HG02981 (cell line): ENCODE measurements at regions not wholly inside any gene's neighbourhood (a gene's known extent, or its start where the extent isn't known, plus 50 kb on each side); places are given as distances from the start of the nearest gene placed in this dataset.

Experiments used
- ATAC-seq: cut with Tn5 transposase; IDR thresholded peaks from one replicate; pipeline ENCODE4 v1.9.1; 2021; ENCODE audit warnings: mild to moderate bottlenecking, moderate library complexity; ENCODE audit not compliant: unreplicated experiment

DNA sequence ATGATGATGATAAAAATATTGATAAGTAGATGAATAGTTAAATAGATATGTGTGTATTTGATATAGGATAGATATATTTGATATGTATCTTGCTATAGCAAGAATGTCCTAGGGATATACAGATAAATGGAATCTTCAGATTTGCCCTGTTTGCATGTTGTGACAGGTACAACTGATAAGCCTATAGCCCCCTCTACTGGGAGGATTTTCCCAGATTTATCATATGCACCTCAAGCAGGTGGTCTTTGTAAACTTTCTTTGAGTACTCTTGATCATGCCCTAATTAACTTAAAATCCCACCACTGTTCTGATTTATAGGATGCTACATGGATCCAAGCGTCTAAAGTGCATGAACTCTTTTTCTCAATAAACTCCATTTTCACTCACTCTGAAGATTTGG, 1050.7 kb downstream of the SORCS3 start:
- no peak for ATAC-seq

- ATAC-seq, result no peak
These were observed 1041.8 kb downstream of the SORCS3 start for GRCh38 chr10:105682911-105683310.

DNA sequence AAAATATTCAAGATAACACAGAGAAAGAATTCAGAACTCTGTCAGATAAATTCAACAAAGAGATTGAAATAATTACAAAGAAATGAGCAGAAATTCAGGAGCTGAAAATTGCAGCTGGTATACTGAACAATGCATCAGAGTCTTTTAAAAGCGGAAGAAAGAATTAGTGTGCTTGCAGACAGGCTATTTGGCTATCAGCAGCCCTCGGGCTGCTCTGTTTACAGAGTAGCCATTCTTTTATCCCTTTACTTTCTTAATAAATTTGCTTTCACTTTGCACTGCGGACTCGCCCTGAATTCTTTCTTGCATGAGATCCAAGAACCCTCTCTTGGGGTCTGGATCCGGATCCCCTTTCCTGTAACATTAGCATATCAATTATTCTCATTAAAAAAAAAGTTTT, 1040.0 kb downstream of the SORCS3 start:
- no peak for ATAC-seq

DNA sequence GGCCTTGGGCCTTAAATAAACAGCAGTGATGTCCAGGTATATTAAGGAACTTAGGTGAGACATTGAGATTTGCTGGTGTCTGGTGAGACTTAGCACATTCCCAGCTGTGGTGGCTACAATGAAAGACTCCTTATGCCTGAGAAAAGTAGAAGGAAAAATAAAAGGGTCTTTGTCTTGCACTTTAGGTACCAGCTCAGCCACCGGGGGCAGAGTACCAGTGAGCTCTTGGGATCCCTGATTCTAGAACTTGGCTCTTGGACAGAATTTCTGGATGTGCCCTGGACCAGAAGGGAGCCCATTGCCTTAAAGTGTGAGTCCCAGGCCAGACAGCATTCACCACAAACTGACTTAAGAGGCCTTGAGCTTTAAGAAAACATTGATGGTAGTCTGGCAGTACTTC, 1038.7 kb downstream of the SORCS3 start:
- ATAC-seq, result no peak

- no peak for ATAC-seq
These were observed 1034.2 kb downstream of the SORCS3 start for GRCh38 chr10:105675333-105675732.

DNA sequence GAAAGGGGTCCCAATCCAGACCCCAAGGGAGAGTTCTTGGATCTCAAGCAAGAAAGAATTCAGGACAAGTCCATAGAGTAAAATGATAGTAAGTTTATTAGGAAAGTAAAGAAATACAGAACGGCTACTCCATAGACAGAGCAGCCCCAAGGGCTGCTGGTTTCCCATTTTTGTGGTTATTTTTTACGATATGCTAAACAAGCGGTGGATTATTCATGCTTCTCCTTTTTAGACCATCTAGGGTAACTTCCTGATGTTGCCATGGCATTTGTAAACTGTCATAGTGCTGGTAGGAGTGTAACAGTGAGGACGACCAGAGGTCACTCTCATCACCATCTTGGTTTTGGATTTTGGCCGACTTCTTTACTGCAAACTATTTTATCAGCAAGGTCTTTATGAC, 1033.4 kb downstream of the SORCS3 start:
- ATAC-seq, result no peak

- ATAC-seq, result no peak
These were observed 1017.6 kb downstream of the SORCS3 start for GRCh38 chr10:105658696-105659095.

GRCh38 chr10:105656856-105657255, 1015.8 kb downstream of the SORCS3 start:
- no peak for ATAC-seq

- no peak for ATAC-seq
These were observed 1009.2 kb downstream of the SORCS3 start for GRCh38 chr10:105650306-105650705.

- ATAC-seq, result no peak
These were observed 1006.3 kb downstream of the SORCS3 start for GRCh38 chr10:105647354-105647753.

GRCh38 chr10:105644978-105645377, 1003.9 kb downstream of the SORCS3 start:
- ATAC-seq, result no peak

DNA sequence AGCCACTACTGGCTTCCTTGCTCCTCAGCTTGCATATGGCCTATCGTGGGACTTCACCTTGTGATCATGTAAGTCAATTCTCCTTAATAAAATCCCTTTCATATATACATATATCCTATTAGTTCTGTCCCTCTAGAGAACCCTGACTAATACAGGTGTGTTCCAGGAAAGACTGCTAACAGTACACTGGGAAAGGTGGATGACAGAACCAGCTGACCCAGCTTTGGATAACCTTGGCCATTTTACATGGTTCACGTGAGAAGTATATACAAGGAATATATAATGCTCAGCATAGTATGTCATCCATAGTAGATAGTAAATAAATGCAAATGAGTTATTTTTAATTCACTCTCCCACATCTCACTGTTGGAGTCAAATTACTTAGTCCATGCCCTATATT, 1003.5 kb downstream of the SORCS3 start:
- ATAC-seq, result no peak

- no peak for ATAC-seq
These were observed 1003.0 kb downstream of the SORCS3 start for GRCh38 chr10:105644091-105644490.

- no peak for ATAC-seq
These were observed 1002.6 kb downstream of the SORCS3 start for GRCh38 chr10:105643660-105644059.

GRCh38 chr10:105634281-105634680, 993.2 kb downstream of the SORCS3 start:
- no peak for ATAC-seq

DNA sequence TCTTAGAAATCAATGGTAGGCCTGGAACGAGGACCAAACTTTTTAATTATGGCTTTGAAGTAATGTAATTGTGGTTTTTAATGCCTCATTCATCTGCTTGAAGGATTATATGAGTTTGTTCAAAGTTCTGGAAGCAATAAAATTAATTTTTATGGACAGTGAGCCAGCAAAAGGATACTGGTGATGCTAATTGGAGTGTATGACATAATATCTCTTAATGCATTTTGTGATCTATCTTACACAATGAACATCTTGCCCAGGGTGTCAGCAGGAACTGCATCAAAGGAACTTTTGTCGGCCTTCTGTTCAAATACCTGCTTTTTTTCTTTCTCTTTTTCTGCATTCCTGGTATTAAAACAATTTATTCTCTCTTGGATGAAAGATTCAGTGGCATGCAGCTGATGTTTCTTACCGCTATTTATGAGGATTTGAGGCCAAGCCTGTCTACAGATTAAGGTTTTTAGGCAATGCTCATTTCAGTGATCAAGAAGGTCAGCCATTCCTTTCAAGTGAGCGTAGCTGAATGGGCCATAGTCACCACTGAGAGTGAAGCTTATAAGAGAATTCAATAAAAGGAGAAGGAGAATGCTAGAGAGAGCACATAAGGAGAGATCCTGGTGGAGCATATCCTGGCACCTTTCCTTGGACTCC, 974.8 kb downstream of the SORCS3 start:
- ATAC-seq, result no peak

GRCh38 chr10:105611244-105611798, 970.2 kb downstream of the SORCS3 start:
- ATAC-seq, result no peak

GRCh38 chr10:105609451-105609850, 968.4 kb downstream of the SORCS3 start:
- no peak for ATAC-seq

DNA sequence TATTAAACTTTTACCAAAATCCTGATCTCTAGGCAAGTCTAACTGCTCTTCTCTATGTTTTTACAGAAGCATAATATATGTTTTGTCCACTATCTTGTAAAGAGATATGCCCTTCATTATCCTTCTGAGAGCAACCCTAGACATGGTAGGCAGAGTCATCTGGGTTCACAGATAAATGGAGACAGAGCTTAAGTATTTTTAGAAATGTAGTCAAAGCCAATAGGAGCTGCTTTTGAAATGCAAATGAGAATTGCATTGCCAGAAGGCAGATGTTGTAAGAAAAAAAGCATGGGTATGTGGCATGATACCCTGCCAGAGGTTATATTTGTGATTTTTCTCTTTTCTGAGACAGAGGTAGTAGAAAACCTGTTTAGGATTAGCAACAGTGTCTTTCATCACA, 964.8 kb downstream of the SORCS3 start:
- ATAC-seq, result no peak

DNA sequence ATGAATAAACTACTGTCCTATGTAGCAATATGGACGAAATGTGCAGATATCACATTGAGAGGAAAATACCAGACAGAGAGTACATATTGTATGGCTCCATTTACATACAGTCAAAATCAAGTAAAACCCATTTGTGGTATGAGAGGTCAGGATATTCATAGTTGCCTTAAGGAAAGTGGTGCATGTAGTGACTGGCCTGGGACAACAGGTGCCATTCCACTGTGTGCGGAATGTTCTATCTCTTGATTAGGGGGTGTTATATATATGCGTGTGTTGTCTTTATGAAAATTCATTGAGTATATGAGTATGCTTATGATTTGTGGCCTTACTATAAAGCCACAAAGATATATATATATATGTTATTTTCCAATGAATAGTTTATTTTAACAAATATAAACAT, 964.0 kb downstream of the SORCS3 start:
- ATAC-seq, result no peak

DNA sequence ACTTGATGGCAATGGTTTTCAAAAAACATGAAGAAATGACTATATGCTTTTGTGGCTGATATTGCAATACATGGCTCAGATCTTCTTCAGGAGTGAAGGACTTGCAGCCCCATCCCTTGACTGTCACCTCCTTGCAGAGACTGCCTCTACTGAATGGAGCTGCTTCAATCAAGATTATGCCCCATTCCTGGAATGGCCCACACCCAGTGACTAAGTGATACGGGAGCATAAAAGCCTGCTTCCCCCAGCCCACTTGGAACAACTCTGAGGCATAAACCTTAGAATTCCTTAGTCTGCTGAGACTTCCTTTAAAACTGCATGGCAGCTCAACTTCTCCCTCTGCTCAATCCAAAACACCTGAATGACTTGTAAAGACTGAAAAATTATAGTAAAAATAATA, 957.1 kb downstream of the SORCS3 start:
- ATAC-seq, result no peak

- ATAC-seq, result no peak
These were observed 956.2 kb downstream of the SORCS3 start for GRCh38 chr10:105597312-105597711.

GRCh38 chr10:105596749-105597148, 955.7 kb downstream of the SORCS3 start:
- ATAC-seq, result no peak
